T follicular helper cell (primary cell): ENCODE measurements at regions not wholly inside any gene's neighbourhood (a gene's known extent, or its start where the extent isn't known, plus 50 kb on each side); places are given as distances from the start of the nearest gene placed in this dataset.
"Not testable (repeated sequence)": the region's sequence is repeated elsewhere in the genome, so short reads cannot be mapped to it uniquely, and the experiment has no call there.

ENCODE experiments used
- DNase-seq: peaks from one replicate; pipeline ENCODE4 v3.0.0-alpha.2; 2020; ENCODE audit warnings: low read depth

GRCh38 chr2:88396209-88396608 is 56.3 kb downstream of the FOXI3 start:
- DNase-seq = no peak

DNA sequence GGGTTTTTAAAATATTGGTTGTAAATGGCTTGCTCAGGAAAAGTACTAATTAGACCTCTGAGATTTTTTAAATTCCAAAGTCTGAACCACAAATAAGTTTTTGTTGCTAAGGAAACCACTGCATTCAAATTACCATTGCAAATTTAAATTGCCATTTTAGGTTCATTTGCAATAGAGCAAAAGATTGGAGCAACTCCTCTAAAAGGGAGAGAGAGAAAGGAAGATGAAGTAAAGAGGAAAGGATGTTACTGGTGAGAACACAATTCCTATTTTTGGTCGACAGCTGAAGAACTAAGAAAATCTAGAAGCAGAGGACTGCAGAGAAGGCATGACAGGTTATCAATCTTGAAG is 74.9 kb downstream of the FOXI3 start:
- no peak for DNase-seq

GRCh38 chr2:88372042-88372441 is 80.5 kb downstream of the FOXI3 start:
- DNase-seq = no peak

DNA sequence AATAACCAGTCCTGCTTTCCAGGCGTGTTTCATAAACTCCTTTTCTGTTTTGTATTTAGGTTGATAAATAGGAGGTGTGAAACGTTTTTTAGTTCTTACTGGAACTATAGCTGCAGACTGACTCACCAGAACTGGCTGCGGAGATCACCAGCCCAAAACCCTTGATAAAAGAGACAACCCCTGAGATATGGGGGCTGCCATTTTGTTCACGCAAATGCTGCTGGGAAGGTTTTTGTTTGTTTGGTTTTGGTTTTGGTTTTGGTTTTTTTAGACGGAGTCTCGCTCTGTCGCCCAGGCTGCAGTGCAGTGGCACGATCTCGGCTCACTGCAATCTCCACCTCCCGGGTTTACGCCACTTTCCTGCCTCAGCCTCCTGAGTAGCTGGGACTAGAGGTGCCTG is 87.1 kb downstream of the FOXI3 start:
- not testable (repeated sequence) for DNase-seq

- no peak for DNase-seq
These were observed 97.0 kb downstream of the FOXI3 start for GRCh38 chr2:88355486-88355885.

- no peak for DNase-seq
These were observed 101.3 kb downstream of the FOXI3 start for GRCh38 chr2:88351249-88351601.

DNA sequence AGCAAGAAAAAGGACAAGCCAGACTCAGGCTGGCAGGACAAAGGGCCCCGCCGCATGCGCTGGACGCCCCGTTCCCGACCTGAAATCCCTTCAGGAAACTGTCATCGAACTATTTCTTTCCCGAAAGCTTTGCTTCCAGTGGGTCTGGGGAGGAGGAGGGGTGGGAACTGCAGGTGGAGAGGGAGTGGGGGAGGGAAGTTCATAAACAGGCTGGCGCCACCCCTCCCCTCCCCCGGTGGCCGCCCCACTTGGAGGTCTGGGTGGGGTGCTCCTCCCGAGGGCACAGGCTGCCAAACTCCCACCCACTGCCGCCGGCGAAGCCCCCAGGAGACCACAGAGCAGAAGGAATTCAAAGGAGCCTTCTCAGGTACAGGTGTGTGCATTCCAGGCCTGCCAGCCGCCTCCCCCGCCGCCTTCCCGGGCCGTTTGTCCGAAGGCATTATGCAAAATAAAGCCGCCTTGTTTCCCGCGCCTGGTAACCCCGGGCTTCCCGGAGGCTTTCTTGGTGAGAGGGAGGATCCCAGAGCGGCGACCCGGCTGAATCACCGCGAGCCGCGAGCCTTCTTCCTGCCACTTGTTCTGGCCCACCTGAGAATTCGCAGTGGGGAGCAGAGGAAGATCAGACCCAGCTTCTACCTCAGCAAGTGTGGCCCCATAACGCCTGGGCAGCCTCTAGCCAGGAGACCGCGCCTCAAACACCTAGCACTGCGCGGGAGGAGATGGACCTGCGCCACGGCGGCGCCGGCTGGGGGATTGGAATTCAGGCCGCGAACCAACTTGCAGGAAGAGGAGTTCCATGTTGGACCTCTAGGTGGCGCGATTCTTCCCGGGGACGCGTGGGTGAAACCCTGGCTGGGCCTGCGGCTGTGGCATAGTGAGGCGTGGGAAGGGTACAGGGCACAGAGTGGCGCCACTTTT is 101.9 kb downstream of the FOXI3 start:
- peak; percentile 44 for DNase-seq

DNA sequence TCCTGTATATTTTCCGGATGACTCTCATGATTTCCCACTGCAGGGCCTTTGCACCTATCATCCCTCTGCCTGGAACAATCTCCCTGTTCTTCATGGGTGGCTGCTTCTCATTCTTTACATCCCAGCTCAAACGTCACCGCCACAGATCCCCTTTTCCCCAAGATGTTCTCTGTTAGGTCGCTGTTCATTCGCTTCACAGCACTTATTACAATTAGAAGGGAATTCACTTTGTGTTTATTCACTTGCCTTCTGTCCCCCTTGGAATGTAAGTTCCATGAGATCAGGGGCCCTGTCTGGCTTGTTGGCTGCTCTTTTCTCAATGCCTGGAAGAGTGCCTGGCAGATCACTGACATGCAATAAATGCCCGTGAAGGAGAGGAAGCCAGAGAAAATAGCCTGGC is 106.7 kb downstream of the FOXI3 start:
- DNase-seq = no peak

GRCh38 chr2:88342749-88343148 is 109.7 kb downstream of the FOXI3 start:
- DNase-seq = no peak

DNA sequence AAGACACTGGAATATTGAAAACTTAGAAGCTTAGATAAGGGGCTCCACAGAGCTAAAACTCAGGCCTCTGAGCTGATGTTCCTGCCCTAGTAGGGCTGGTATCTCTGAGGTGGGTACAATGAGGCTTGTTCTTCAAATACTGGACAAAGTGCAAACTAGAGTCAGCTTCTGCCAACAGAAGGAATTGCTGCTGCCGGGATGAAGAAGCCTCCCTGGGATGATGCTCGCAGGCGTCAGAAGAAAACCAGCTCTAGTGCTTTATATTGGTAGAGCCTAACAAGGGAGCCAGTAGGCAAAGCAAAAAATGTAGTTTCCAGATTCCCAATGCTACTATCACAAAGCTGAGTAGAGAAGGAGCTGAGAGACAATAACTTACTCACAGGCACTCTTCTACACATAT is 118.1 kb downstream of the FOXI3 start:
- no peak for DNase-seq

GRCh38 chr2:88331239-88331638 is 121.3 kb downstream of the FOXI3 start:
- DNase-seq = no peak

- no peak for DNase-seq
These were observed 122.5 kb downstream of the FOXI3 start for GRCh38 chr2:88329815-88330603.

GRCh38 chr2:88321449-88322248 is 130.8 kb downstream of the FOXI3 start:
- DNase-seq = no peak

- no peak for DNase-seq
These were observed 132.3 kb downstream of the FOXI3 start for GRCh38 chr2:88320076-88320773.

- DNase-seq = no peak
These were observed 133.6 kb downstream of the FOXI3 start for GRCh38 chr2:88318956-88319330.

DNA sequence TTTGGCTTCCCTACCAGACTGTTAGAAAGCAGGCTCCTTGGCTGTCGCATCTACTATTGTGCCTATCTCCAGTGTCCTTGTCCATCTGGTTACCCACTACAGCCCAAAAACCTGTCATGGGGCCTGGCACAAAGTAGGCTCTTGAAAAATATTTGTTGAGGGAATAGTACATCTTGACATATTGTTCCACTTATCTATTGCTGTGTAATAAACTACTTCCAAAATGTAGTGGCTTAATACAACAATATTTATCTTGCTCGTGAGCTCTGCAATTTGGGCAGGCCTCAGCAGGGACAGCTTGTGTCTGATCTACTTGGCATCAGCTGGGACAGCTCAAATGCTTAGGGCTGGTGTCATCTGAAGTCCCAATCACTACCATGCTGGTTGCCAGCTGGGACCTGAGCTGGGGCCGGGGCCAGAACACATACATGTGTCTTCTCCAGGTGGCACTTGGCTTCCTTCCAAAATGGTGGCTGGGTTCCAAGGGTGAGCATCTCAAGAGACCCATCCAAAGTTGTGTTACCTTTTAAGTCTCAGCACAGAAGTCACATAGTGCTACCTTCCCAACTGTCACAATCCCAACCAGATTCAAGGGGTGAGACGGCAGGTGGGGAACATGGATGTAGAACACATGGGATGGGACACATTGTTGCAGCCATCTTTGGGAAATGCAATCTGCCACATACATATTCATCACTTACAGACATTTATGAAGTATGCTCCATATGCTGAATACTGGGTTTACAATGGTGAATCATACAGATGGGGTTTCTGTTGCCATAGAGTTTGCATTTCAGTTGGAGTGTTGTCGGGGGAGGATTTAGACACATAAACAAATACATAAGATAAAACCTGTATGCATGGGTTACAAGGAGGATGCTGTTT is 134.2 kb downstream of the FOXI3 start:
- DNase-seq = no peak

GRCh38 chr2:88310787-88311186 is 140.6 kb downstream of the THNSL2 start:
- no peak for DNase-seq

GRCh38 chr2:88307817-88308216 is 137.7 kb downstream of the THNSL2 start:
- no peak for DNase-seq

DNA sequence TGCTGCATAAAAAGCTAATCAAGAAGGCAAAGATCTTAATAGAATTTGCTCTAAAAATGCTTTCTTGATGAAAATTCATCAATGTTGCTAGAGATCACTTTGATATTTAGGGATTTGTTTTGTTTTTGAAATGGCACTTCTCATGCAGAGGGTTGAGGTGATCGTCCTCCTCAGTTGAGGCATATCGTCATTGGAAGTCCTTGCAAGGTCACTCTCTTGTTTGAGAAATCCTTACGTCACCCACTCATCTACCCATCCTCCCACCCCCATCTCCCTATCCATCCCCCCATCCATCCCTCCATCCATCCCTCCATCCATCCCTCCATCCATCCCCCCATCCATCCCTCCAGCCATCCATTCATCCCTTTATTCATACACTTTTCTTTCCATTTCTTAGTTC is 133.7 kb downstream of the THNSL2 start:
- no peak for DNase-seq

DNA sequence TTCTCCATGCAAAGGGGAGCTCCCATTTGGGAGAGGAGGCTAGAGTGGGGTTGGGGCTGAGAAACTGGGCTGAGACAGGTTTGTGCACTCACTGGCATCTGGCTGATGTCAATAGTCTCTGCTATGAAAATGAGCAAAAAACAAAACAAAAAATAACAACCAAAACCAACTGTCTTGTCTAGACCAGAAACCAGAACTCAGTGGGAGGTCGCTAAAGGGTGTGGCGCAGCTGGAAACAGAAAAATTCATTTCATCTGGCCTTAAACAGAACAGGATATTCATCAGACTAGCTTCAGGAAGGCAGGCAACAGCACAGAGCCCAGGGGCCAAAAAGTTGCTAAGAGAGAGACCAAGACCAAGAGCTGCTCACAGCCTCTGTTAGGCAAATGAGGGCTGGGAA is 126.1 kb downstream of the THNSL2 start:
- no peak for DNase-seq
